Globus pallidus (tissue), 1 donor: ENCODE measurements at regions not wholly inside any gene's neighbourhood (a gene's known extent, or its start where the extent isn't known, plus 50 kb on each side); places are given as distances from the start of the nearest gene placed in this dataset.

Experiments used
- DNase-seq: peaks from one replicate; pipeline ENCODE4 v3.0.0-alpha.2; 2015; ENCODE audit warnings: low spot score

DNA sequence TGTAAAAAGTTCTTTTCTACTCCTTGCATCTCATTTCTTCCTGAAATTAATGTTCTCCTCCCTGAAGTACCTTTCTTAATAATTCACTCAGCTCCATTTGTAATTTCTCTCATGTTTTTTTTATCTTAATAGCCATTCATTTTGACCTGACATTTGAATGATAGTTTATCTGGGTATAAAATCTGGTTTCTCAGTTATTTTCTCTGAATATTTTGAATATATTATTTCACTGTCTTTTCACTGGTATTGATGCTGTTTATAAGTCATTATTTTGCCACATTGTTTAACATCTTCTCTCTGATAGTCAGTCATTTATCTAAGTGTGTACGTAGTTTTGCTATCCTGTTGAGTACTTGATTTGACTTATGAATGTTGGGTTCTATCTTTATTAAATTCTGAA lies 68.8 kb upstream of the ARHGAP18 start:
- no peak for DNase-seq

DNA sequence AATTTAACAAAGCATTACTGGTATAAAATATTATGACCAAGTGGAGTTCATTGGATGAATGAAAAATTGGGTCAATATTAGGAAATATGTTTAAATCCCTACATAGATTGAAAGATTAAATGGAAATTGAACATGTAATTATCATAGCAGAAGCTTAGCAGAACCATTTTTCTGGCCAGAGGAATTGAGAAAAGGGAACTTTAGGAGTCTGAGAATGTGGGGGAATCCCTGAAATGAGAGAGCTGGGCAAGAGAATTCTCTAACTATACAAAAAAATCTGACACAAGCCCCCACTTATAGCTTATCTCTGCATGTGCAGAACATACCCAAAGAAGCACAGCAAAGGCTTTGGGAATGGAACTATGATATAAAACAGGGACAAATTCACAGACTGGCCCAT lies 67.4 kb upstream of the ARHGAP18 start:
- no peak for DNase-seq

DNA sequence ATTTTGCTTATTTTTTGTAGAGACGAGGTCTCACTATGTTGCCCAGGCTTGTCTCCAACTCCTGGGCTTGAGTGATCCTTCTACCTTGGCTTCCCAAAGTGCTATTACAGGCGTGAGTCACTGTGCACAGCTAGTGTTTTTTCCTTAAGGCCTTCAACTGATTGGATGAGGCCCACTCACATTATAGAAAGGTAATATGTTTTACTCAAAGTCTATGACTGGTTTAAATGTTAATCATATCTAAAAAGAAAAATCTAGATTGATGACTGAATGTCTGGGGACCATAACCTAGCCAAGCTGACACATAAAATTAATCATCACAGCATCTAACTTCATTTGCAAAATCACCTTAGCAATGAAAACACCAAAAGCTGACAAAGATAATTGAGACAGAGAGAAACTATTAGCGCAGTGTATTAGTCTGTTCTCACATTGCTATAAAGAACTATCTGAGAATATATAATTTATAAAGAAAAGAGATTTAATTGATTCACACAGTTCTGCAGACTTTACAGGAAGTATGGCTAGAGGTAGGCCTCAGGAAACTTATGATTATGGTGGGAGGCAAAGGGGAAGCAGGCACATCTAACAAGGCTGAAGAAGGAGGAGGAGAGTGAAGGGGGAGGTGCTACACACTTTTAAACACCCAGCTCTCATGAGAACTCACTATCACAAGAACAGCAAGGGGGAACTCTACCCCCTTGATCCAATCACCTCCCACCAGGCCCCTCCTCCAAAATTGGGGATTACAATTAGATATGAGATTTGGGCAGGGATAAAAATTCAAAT lies 66.8 kb upstream of the ARHGAP18 start:
- DNase-seq, result no peak

DNA sequence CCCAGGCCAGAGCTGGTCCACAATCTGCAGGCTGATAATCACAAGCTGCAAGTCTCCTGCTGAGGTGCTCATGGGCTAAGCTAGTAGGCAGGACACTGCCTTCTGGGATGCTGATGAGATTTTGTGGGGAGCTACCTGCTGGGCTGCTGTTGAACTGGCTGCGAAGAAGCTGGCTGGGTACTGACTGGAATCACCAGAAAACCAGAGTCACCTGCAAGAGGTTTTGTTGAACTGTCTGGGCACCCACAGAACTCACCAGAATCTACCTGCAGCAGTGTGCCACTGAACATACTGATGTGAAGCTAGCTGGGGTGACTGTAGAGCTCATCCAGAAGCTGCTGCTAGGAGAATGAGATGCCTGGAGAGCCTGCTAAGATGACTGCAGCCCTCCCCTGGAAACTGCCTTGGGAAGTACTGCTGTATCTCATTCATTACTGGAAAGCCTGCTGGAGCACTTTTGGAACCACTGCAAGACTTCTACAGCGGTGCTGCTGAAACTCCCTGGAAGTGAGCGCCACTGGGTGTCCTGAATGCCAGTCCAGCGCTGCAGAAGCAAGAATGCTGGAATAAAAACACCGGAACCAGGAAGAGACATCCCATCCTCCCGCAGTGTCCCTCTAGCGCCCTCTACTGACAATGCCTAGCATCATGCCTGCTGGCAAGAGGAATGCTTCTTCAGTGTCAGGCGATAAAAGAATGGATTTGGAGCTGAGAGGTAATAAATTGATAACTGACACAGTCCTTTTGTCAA lies 64.9 kb upstream of the ARHGAP18 start:
- DNase-seq, result peak; percentile 83

DNA sequence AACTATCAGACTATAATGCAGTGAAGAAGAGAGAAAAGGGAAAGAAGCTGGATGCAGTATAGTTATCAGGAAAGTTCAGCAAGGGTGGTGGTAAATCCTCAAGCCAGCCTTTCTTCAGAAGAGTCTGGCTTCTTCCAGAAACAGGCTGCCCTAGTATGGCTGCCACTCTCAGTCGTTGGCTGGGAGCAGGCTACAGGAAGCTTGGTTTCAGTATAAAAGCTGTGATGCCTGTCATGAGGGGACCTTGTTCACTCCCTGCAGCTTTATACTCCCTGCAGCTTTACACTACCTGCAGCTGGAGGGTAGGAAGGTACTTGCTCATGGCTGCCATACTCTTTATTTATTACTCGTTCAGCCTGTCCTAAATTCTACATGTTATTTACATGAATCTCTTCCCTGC lies 63.3 kb upstream of the ARHGAP18 start:
- DNase-seq, result no peak

DNA sequence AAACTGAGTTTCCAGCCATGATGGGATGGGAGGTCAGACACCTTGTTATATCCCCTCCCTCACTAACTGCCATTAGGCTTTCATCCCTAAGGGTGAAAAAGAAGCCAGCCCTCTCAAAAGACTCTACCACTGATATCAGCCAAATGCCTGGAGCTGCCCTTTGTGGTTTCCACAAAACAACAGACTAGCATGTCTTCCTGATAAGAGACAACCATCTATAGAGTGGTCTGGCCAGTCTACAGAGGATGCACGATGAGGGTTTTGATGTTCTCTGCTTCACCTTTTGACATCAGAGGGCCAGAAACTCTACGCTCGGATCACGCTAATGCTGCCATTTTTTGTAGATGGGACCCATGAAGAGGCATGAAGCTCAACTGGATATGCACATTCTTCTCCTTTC lies 61.7 kb upstream of the ARHGAP18 start:
- DNase-seq, result no peak

DNA sequence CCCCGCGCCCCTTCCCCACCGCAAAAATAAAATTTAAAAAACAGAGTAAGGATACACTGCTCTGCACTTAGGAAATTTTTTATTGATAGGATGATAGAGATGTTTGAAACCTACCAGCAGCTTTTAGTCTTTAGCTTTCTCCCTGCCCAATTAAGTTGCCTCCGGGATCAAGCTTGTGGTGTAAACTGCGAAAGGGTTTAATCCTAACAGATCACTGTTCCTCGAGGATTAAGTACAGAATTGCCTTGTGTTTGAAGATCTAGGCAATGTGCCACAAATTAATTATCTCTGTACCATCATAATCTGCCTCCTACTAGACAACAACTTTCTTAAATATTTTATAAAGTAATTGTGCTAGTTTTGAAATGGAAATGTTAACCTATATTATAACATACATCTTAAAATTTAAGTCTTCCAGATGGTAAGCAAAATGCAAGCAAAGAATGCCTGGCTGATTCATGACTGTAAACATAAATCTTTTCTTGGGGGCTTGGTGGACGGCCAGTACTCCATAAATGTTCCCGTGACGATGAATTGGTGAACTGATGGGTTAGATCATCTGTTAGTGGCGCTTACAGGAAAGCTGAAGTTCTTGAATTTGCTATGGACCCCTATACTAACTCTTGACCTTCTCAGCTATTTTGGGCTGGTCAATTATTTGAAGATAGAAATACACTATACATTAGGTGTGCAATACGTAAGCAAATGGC lies 58.0 kb upstream of the ARHGAP18 start:
- no peak for DNase-seq

DNA sequence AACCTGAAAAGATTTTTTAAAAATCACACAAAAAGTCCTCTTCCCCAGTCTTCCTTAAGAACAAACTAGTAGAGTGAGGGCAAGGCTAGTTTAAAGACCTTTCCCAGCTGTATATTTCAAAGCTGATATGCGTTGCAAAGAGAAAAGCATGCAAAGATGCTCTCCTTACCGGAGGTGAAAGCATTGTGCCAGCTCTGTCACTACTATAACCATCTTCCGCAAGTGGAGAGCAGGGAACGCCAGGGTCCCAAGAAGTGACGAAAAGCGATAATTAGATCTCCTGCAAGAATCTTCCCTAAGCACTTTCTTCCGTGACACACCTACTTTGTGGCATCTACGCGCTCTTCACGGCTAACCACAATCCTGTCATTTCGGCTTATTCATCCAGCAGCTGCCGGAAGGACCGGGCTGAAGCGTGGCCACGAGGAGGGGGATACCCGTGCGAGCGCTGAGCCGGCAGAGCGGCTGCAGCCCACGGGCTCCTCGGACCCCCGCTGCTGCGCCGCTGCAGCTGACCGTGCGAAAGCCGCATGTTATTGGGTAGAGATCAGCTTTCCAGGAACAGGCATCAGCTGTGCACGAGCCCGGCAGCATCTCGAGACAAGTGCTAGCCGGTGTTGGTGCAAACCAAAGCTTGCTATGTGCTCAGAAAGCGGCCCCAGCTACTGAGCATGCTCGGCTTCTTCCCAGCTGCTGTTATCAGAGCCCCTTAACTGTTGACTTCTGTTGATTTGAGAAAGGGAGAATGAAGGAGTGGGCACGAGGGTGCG lies 57.2 kb upstream of the ARHGAP18 start:
- peak; percentile 42 for DNase-seq

DNA sequence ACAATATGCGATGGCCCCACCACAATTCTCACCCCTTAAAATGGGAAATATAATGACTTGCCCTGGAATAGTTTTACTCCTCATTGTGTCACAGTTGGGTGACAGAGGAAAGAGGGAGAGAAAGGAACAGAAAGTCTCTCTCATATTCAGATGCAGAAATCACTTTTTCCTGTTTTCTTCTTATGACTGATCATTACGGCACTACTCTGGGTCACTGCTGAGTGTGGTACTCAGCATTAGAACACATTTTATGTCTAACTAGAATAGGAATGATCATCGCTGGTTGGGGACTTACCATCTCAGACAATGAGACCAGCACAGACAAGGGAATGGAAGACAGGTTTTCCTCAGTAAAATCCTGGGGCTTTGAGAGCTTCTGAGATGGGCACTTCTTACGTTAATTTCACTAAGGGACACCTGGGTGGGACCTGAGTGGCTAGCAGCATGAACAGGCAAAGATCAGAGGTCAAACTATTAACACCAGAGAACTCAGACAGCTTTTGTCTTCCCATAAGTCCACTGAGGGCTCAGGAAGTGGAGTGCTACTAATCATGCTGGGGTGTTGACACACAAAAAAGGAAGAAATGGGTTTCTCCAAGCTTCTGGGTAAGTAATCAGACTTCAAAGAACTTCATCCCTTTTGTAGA lies 54.9 kb upstream of the ARHGAP18 start:
- DNase-seq, result no peak

DNA sequence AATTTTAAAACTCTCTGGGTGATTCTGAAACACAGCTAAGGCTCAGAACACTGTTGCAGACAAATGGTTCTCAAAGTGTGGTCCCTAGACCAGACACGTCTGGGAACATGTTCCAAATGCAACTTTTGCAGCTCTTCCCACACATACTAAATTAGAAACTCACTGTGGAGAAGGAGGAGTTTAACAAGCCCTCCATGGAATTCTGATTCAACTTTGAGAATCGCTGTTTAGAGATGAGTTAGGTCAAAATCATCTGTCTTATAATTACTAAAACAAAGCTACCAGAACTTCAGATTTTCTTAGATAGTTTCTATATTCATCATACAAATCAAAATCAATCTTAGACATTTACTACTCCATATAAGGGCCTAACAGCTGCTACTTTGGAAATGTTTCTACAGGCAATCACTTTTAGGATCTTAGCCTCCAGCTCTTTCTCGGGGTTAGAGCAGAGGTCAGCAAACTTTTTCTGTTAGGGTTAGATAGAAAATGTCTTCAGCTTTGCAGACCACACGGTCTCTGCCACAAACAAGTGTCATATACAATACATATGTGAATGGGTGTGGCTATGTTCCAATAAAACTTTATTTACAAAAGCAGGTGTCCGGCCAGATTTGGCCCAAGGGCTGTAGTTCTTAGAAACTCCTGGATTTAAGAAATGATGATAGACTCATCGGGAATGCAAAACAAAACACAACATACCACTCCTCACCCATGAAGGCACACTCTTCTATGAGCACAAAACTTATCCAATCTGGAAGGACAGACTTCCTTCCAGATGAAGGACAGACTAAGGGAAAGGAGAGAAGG lies 50.0 kb upstream of the ARHGAP18 start:
- DNase-seq, result no peak
